GM12878 (cell line): ENCODE measurements at regions not wholly inside any gene's neighbourhood (a gene's known extent, or its start where the extent isn't known, plus 50 kb on each side); places are given as distances from the start of the nearest gene placed in this dataset.

Experiments used
- ATAC-seq: fragments of 200-7000 bp; cut with Tn5 transposase; 3 replicates; pipeline ENCODE4 v1.9.1; 2020; ENCODE audit warnings: mild to moderate bottlenecking, moderate library complexity
- BruUV-seq: library from RNA; stranded (reverse); fragments of 400-500 nt; replicated peaks from 2 replicates; lab custom pipeline; 2021; lab: Mats Ljungman, UMichigan
- CTCF ChIA-PET: fragments of 300-600 bp; sonication (Branson Sonifier 250); formaldehyde crosslinking; extraction: SDS; loops from one replicate; lab custom pipeline; 2021; ENCODE audit warnings: inconsistent platforms; lab: Yijun Ruan, JAX
- POLR2A ChIA-PET: fragments of 350-600 bp; formaldehyde crosslinking; extraction: SDS; loops from one replicate; lab custom pipeline; 2021; ENCODE audit warnings: inconsistent platforms; lab: Charles Lee
- RAD21 ChIA-PET: fragments of 300-600 bp; sonication (Branson Sonifier 250); formaldehyde crosslinking; loops from one replicate; lab custom pipeline; 2023; ENCODE audit warnings: antibody characterized with exemption; ENCODE audit not compliant: unreplicated experiment; lab: Charles Lee
- SMC1A ChIA-PET: fragments of 300-600 bp; sonication (Branson Sonifier 250); formaldehyde crosslinking; loops from one replicate; lab custom pipeline; 2023; ENCODE audit not compliant: unreplicated experiment, uncharacterized antibody; lab: Charles Lee
- DNase-seq: peaks from one replicate; pipeline ENCODE4 v3.0.0-alpha.2; 2011; ENCODE audit warnings: low read depth, low spot score
- FAIRE-seq: peaks from 3 replicates; lab custom pipeline; 2011; peaks lifted over from hg19 to GRCh38; lab: Jason Lieb, UNC
- H2AFZ ChIP-seq: 2 replicates; pipeline ENCODE4 v1.6.0; 2011; ENCODE audit warnings: low read depth, low read length, control low read depth; ENCODE audit not compliant: control insufficient read depth
- H3K27ac ChIP-seq: 2 replicates; pipeline ENCODE4 v1.5.1; 2011; ENCODE audit warnings: control low read depth; ENCODE audit not compliant: control insufficient read depth, insufficient read depth
- H3K27me3 ChIP-seq, 2 experiments: replicated peaks in 1 of 2; 2 replicates each; pipeline versions ENCODE4 v1.6.0 to v1.6.1; 2011; ENCODE audit warnings: low read length in 1 of 2; ENCODE audit not compliant: control insufficient read depth in 2 of 2, insufficient read depth in 2 of 2
- H3K36me3 ChIP-seq, 2 experiments: 2 replicates each; pipeline ENCODE4 v1.5.1; 2011; ENCODE audit warnings: low read length in 1 of 2; ENCODE audit not compliant: control insufficient read depth in 2 of 2, insufficient read depth in 2 of 2
- H3K4me1 ChIP-seq: 2 replicates; pipeline ENCODE4 v1.6.1; 2011; ENCODE audit warnings: mild to moderate bottlenecking, low read length, moderate library complexity, mixed read lengths; ENCODE audit not compliant: control insufficient read depth, insufficient read depth
- H3K4me2 ChIP-seq: 2 replicates; pipeline ENCODE4 v1.6.0; 2011; ENCODE audit warnings: control low read depth; ENCODE audit not compliant: control insufficient read depth, insufficient read depth
- H3K4me3 ChIP-seq: fragments of 200-600 bp; sonication (generic); 2 replicates; pipeline ENCODE4 v1.5.1; 2016
- H3K79me2 ChIP-seq: 2 replicates; pipeline ENCODE4 v1.6.0; 2011; ENCODE audit warnings: low read length; ENCODE audit not compliant: control insufficient read depth, insufficient read depth
- H3K9ac ChIP-seq: 2 replicates; pipeline ENCODE4 v1.8.0; 2011; ENCODE audit warnings: low read length, control low read depth, mixed read lengths; ENCODE audit not compliant: control insufficient read depth, insufficient read depth
- H3K9me3 ChIP-seq: replicated peaks from 3 replicates; pipeline ENCODE4 v1.5.1; 2011; ENCODE audit warnings: mild to moderate bottlenecking, low read length; ENCODE audit not compliant: control insufficient read depth, insufficient read depth
- H4K20me1 ChIP-seq: 2 replicates; pipeline ENCODE4 v1.6.0; 2011; ENCODE audit not compliant: control insufficient read depth, insufficient read depth
- CBFB ChIP-seq: IDR thresholded peaks from 2 replicates; pipeline ENCODE4 v1.6.1; 2016; ENCODE audit warnings: antibody characterized with exemption, low read depth
- ETV6 ChIP-seq, 2 experiments: fragments of 450-650 bp in 1 of 2; IDR thresholded peaks in 1 of 2; conservative IDR thresholded peaks in 1 of 2; 2 replicates each; pipeline ENCODE4 v1.6.1; 2014; ENCODE audit warnings: antibody characterized with exemption in 1 of 2, borderline replicate concordance in 1 of 2, low read depth in 1 of 2, mild to moderate bottlenecking in 1 of 2, moderate library complexity in 1 of 2
- FOXM1 ChIP-seq: IDR thresholded peaks from 2 replicates; pipeline ENCODE4 v1.6.1; 2012; ENCODE audit warnings: low read depth, mild to moderate bottlenecking, inconsistent platforms, low read length, moderate library complexity
- HSF1 ChIP-seq: fragments of 150-350 bp; IDR thresholded peaks from 2 replicates; pipeline ENCODE4 v1.6.1; 2014; ENCODE audit warnings: mild to moderate bottlenecking, low read depth, low read length
- IKZF2 ChIP-seq, 2 experiments: fragments of 450-650 bp; IDR thresholded peaks; 2 replicates each; pipeline ENCODE4 v1.6.1; 2017; ENCODE audit warnings: mild to moderate bottlenecking in 2 of 2, moderate library complexity in 2 of 2
- JUNB ChIP-seq: IDR thresholded peaks from 2 replicates; pipeline ENCODE4 v1.6.1; 2016; ENCODE audit warnings: antibody characterized with exemption, mild to moderate bottlenecking
- JUND ChIP-seq: IDR thresholded peaks from 2 replicates; pipeline ENCODE4 v1.6.1; 2012; ENCODE audit warnings: low read depth, mild to moderate bottlenecking, low read length, improper control_type of control experiment, moderate library complexity
- KLF5 ChIP-seq: fragments of 450-650 bp; IDR thresholded peaks from 2 replicates; pipeline ENCODE4 v1.6.1; 2014; ENCODE audit warnings: mild to moderate bottlenecking; ENCODE audit not compliant: partially characterized antibody
- POU2F2 ChIP-seq: IDR thresholded peaks from 3 replicates; pipeline ENCODE4 v1.6.1; 2011; ENCODE audit warnings: low read depth, mild to moderate bottlenecking, low read length, borderline replicate concordance
- PRDM15 ChIP-seq: fragments of 450-650 bp; formaldehyde crosslinking; IDR thresholded peaks from 2 replicates; pipeline ENCODE4 v1.4.0; 2020; ENCODE audit warnings: mild to moderate bottlenecking, moderate library complexity
- WRNIP1 ChIP-seq: IDR thresholded peaks from 2 replicates; pipeline ENCODE4 v1.6.1; 2011; ENCODE audit warnings: low read depth, low read length, improper control_type of control experiment, borderline replicate concordance
- ZNF217 ChIP-seq: fragments of 450-650 bp; IDR thresholded peaks from 2 replicates; pipeline ENCODE4 v1.6.1; 2017; ENCODE audit warnings: antibody characterized with exemption, mild to moderate bottlenecking
- WGBS: methylation state at CpG from one replicate; pipeline ENCODE4 v1.1.6; 2016; ENCODE audit warnings: low lambda C conversion rate; ENCODE audit not compliant: insufficient replicate concordance, insufficient coverage; ENCODE audit errors: missing lambda C conversion rate; 5-methylcytosine and 5-hydroxymethylcytosine counted together
- in situ Hi-C: fragments of 300-500 bp; cut with MboI; formaldehyde crosslinking; loops from 9 replicates; pipeline ENCODE4 v1.14.3; 2018; ENCODE audit warnings: mixed read lengths
- intact Hi-C: fragments of 100-400 bp; cut with micrococcal nuclease; formaldehyde crosslinking; loops from one replicate; pipeline ENCODE4 v1.14.2; 2022; ENCODE audit not compliant: unreplicated experiment
- TF ChIP-seq, protein P1 (sequence below): IDR thresholded peaks from 2 replicates; pipeline ENCODE4 v1.6.1; 2012; ENCODE audit warnings: low read depth, low read length, improper control_type of control experiment
- TF ChIP-seq, protein P2 (sequence below): fragments of 450-650 bp; IDR thresholded peaks from 2 replicates; pipeline ENCODE4 v1.6.1; 2017; ENCODE audit warnings: borderline replicate concordance

DNA sequence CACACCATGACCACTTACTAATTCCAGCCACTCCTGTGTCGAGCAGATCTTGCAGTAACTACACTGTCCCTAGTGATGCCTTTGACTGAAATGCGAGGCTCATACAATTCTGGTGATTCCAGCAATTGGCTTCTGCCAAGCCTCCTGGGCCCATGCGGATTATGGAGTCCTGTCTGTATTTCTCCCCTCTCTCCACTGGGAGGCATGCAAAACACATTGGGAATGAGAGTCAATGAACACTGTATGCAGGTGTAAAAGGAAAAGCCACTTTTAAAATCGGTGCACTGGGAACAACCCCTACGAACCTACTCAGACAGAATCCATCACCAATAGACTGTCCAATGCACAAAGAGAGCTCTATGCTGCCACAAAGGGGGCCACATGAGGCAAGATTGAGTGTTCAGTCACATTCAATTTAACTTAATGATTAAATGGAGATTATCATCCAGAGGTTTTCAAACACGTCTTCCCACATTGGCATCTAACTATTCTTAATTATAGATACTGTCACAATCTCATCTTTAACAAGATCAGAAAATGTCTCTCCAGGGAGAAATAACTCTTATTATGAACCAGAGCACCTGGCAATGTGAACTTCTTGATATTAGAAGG, 550.6 kb downstream of the GLRX3 start (continued):
- TF ChIP-seq PRDM15 (CRISPR knock-in tag) (no peak), IKZF2 (IDR thresholded peaks at IDR 0.05) (no peak), POU2F2 (no peak), JUND (no peak), CBFB (no peak), JUNB (no peak), WRNIP1 (no peak)
- TF ChIP-seq, protein P1, sequence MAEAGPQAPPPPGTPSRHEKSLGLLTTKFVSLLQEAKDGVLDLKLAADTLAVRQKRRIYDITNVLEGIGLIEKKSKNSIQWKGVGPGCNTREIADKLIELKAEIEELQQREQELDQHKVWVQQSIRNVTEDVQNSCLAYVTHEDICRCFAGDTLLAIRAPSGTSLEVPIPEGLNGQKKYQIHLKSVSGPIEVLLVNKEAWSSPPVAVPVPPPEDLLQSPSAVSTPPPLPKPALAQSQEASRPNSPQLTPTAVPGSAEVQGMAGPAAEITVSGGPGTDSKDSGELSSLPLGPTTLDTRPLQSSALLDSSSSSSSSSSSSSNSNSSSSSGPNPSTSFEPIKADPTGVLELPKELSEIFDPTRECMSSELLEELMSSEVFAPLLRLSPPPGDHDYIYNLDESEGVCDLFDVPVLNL, result no peak

- Histone ChIP-seq H3K4me1 (no peaks in the 10 kb centered on the region), H3K27me3 (no peaks in the 10 kb centered on the region), H3K4me2 (no peak overlapping the region), H3K79me2 (no peaks in the 10 kb centered on the region), H3K9ac (no peak overlapping the region), H3K9me3 (no peaks in the 10 kb centered on the region), H2AFZ (no peak overlapping the region), H3K27ac (no peak overlapping the region), H3K4me3 (no peak overlapping the region), H3K36me3 (no peaks in the 10 kb centered on the region), H4K20me1 (no peaks in the 10 kb centered on the region)
- POLR2A ChIA-PET, result no interaction called here
- SMC1A ChIA-PET, result no interaction called here
- DNase-seq (no peak), ATAC-seq (no peak), FAIRE-seq (no peak)
- no TSS peak for BruUV-seq
- 21% methylated on average over 5 of the region's 5 CpGs for WGBS
- intact Hi-C loops (no loop called here), in situ Hi-C loops (no loop called here)
- RAD21 ChIA-PET, result no interaction called here
- CTCF ChIA-PET, result no interaction called here
- no peak for TF ChIP-seq ZNF217
- TF ChIP-seq FOXM1, result no peak
- TF ChIP-seq KLF5, result no peak
- TF ChIP-seq HSF1, result no peak
- TF ChIP-seq, protein P2, sequence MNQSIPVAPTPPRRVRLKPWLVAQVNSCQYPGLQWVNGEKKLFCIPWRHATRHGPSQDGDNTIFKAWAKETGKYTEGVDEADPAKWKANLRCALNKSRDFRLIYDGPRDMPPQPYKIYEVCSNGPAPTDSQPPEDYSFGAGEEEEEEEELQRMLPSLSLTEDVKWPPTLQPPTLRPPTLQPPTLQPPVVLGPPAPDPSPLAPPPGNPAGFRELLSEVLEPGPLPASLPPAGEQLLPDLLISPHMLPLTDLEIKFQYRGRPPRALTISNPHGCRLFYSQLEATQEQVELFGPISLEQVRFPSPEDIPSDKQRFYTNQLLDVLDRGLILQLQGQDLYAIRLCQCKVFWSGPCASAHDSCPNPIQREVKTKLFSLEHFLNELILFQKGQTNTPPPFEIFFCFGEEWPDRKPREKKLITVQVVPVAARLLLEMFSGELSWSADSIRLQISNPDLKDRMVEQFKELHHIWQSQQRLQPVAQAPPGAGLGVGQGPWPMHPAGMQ, result no peak
- no peak for TF ChIP-seq ETV6 (conservative IDR thresholded peaks at IDR 0.05 in 1 of 2, IDR thresholded peaks at IDR 0.05 in 1 of 2; ENCODE audit: borderline replicate concordance in 1 of 2, low read depth in 1 of 2)
Observed at GRCh38 chr10:130687566-130687965, 551.4 kb downstream of the GLRX3 start.
